Testis (tissue), 2 donors: ENCODE measurements at regions not wholly inside any gene's neighbourhood (a gene's known extent, or its start where the extent isn't known, plus 50 kb on each side); places are given as distances from the start of the nearest gene placed in this dataset.

Experiments used
- DNase-seq: peaks from one replicate; pipeline ENCODE4 v3.0.0-alpha.2; 2019
- H3K27ac ChIP-seq, 2 donors: fragments of 200-600 bp; sonication (generic); one replicate each; pipeline ENCODE4 v1.5.1; 2019
- H3K27me3 ChIP-seq: fragments of 200-600 bp; sonication (generic); one replicate; pipeline ENCODE4 v1.5.1; 2019
- H3K36me3 ChIP-seq: fragments of 200-600 bp; sonication (generic); one replicate; pipeline ENCODE4 v1.5.1; 2017; ENCODE audit warnings: low read depth; ENCODE audit errors: missing control alignments
- H3K4me1 ChIP-seq: fragments of 200-600 bp; sonication (generic); one replicate; pipeline ENCODE4 v1.5.1; 2019
- H3K4me3 ChIP-seq, 2 donors: fragments of 200-600 bp; sonication (generic); one replicate each; pipeline ENCODE4 v1.5.1; 2017 to 2019
- H3K9me3 ChIP-seq: fragments of 200-600 bp; sonication (generic); one replicate; pipeline ENCODE4 v1.5.1; 2017
- CTCF ChIP-seq, 3 experiments: fragments of 450-650 bp in 2 of 3; fragments of 200-600 bp in 1 of 3; sonication (generic) in 1 of 3; IDR thresholded peaks; one replicate each; pipeline ENCODE4 v1.5.1; 2016 to 2019; ENCODE audit warnings: antibody characterized with exemption in 3 of 3, mild to moderate bottlenecking in 2 of 3, moderate library complexity in 1 of 3
- POLR2A ChIP-seq: fragments of 450-650 bp; IDR thresholded peaks from one replicate; pipeline ENCODE4 v1.6.1; 2017; ENCODE audit warnings: antibody characterized with exemption, mild to moderate bottlenecking, moderate library complexity
- WGBS, 2 donors: methylation state at CpG; one replicate each; pipeline ENCODE4 v1.1.5; 2018; 5-methylcytosine and 5-hydroxymethylcytosine counted together
- intact Hi-C: fragments of 100-400 bp; cut with DNase I; formaldehyde crosslinking; loops from one replicate; pipeline ENCODE4 v1.15.1; 2023; ENCODE audit warnings: low total_unique reads

- no peak overlapping the region for H3K27ac ChIP-seq
- H3K4me3 ChIP-seq = no peak overlapping the region
- 78 to 84% methylated on average over 3 of the region's 3 CpGs for WGBS, 2 donors
- no peaks in the 10 kb centered on the region for H3K4me1 ChIP-seq
- DNase-seq = no peak
- intact Hi-C loops = no loop called here
- H3K9me3 ChIP-seq = no peaks in the 10 kb centered on the region
- no peaks in the 10 kb centered on the region for H3K36me3 ChIP-seq
- TF ChIP-seq POLR2A = no peak
- TF ChIP-seq CTCF (IDR thresholded peaks at IDR 0.05) = no peak
- H3K27me3 ChIP-seq = no peaks in the 10 kb centered on the region
These were observed 240.9 kb upstream of the ADAMTS9 start for GRCh38 chr3:64928683-64929082.

- no peak for TF ChIP-seq CTCF (IDR thresholded peaks at IDR 0.05)
- no peak for TF ChIP-seq POLR2A
- DNase-seq = no peak
- WGBS, 2 donors = 68 to 86% methylated on average over 3 of the region's 3 CpGs
- no peaks in the 10 kb centered on the region for H3K36me3 ChIP-seq
- intact Hi-C loops = no loop called here
- H3K27ac ChIP-seq = no peak overlapping the region
- no peak overlapping the region for H3K4me3 ChIP-seq
- no peaks in the 10 kb centered on the region for H3K9me3 ChIP-seq
- H3K27me3 ChIP-seq = no peaks in the 10 kb centered on the region
- H3K4me1 ChIP-seq = no peaks in the 10 kb centered on the region
These were observed 239.9 kb upstream of the ADAMTS9 start for GRCh38 chr3:64927689-64928088.

GRCh38 chr3:64925575-64925974 is 237.8 kb upstream of the ADAMTS9 start:
- DNase-seq = no peak
- intact Hi-C loops = no loop called here
- 41 to 51% methylated on average over 2 of the region's 2 CpGs for WGBS, 2 donors
- no peaks in the 10 kb centered on the region for H3K9me3 ChIP-seq
- no peak overlapping the region for H3K4me3 ChIP-seq
- no peaks in the 10 kb centered on the region for H3K4me1 ChIP-seq
- no peaks in the 10 kb centered on the region for H3K36me3 ChIP-seq
- no peak overlapping the region for H3K27ac ChIP-seq
- H3K27me3 ChIP-seq = no peaks in the 10 kb centered on the region
- no peak for TF ChIP-seq CTCF (IDR thresholded peaks at IDR 0.05)
- no peak for TF ChIP-seq POLR2A

GRCh38 chr3:64924961-64925360 is 237.2 kb upstream of the ADAMTS9 start:
- intact Hi-C loops = no loop called here
- Histone ChIP-seq H3K4me1 (no peaks in the 10 kb centered on the region), H3K27ac (no peak overlapping the region), H3K27me3 (no peaks in the 10 kb centered on the region), H3K4me3 (no peak overlapping the region), H3K9me3 (no peaks in the 10 kb centered on the region), H3K36me3 (no peaks in the 10 kb centered on the region)
- DNase-seq = no peak
- 59 to 80% methylated on average over 2 of the region's 2 CpGs for WGBS, 2 donors
- TF ChIP-seq CTCF (IDR thresholded peaks at IDR 0.05) (no peak), POLR2A (no peak)

- DNase-seq = no peak
- Histone ChIP-seq H3K36me3 (no peaks in the 10 kb centered on the region), H3K4me1 (no peaks in the 10 kb centered on the region), H3K4me3 (no peak overlapping the region), H3K27me3 (no peaks in the 10 kb centered on the region), H3K27ac (no peak overlapping the region), H3K9me3 (no peaks in the 10 kb centered on the region)
- TF ChIP-seq CTCF (IDR thresholded peaks at IDR 0.05) = no peak
- TF ChIP-seq POLR2A = no peak
- intact Hi-C loops = no loop called here
- 85 to 87% methylated on average over 2 of the region's 2 CpGs for WGBS, 2 donors
These were observed 234.4 kb upstream of the ADAMTS9 start for GRCh38 chr3:64922213-64922612.
